ENCODE measurements at regions not wholly inside any gene's neighbourhood (a gene's known extent, or its start where the extent isn't known, plus 50 kb on each side); places are given as distances from the start of the nearest gene placed in this dataset.

DNA sequence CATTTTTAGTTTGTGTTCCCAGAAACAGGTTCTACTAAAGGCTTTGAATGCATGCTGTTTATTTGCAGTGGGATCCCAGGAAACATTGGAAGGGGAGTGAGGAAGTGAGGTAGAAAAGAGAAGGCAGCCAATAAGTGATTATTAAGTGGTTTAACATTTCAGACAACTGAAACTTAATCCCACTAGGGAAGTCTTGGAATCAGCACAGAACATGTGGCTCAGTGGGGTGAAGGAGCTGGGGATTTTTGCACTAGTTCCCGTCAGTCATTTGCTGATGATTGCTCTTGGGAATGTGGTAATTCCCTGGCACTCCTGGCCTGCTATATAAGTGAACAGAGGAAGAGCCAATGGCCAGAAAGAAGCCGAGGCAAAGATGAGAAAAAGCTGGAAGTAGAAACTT, 1053.0 kb upstream of the IGFBP7 start:
- no peak for TF ChIP-seq CTCF (IDR thresholded peaks at IDR 0.05)
- TF ChIP-seq EP300 (IDR thresholded peaks at IDR 0.05): no peak
- no peak for TF ChIP-seq POLR2A (IDR thresholded peaks at IDR 0.05)
- no peak for TF ChIP-seq POLR2AphosphoS5 (IDR thresholded peaks at IDR 0.05)

Data from suprapubic skin (tissue), 4 donors.